PC-9 (cell line): ENCODE measurements at regions not wholly inside any gene's neighbourhood (a gene's known extent, or its start where the extent isn't known, plus 50 kb on each side); places are given as distances from the start of the nearest gene placed in this dataset.

Source experiments
- BruUV-seq: library from RNA; stranded (reverse); fragments of 400-500 nt; replicated peaks from 2 replicates; lab custom pipeline; 2021; lab: Mats Ljungman, UMichigan
- CTCF ChIA-PET: fragments of 300-600 bp; sonication (Branson Sonifier 250); formaldehyde crosslinking; loops from one replicate; lab custom pipeline; 2022; ENCODE audit warnings: antibody characterized with exemption; lab: Charles Lee
- POLR2A ChIA-PET: fragments of 300-600 bp; sonication (Branson Sonifier 250); formaldehyde crosslinking; loops from one replicate; lab custom pipeline; 2022; ENCODE audit warnings: antibody characterized with exemption; ENCODE audit not compliant: unreplicated experiment; lab: Charles Lee
- DNase-seq, 2 experiments: peaks; one replicate each; pipeline versions ENCODE4 v3.0.0 to v3.0.0-alpha.2; 2015 to 2022; ENCODE audit warnings: mixed read lengths in 1 of 2
- H2AFZ ChIP-seq: fragments of 200-600 bp; sonication (generic); 2 replicates; pipeline ENCODE4 v1.8.1; 2017; ENCODE audit warnings: antibody characterized with exemption
- H3F3A ChIP-seq: fragments of 200-600 bp; sonication (generic); 2 replicates; pipeline ENCODE4 v1.8.1; 2017; ENCODE audit warnings: antibody characterized with exemption, mild to moderate bottlenecking, low read depth; ENCODE audit not compliant: insufficient read depth
- H3K27ac ChIP-seq: fragments of 200-600 bp; sonication (generic); 2 replicates; pipeline ENCODE4 v1.6.1; 2016; ENCODE audit warnings: mixed run types
- H3K27me3 ChIP-seq: fragments of 200-600 bp; sonication (generic); 2 replicates; pipeline ENCODE4 v1.6.1; 2016; ENCODE audit warnings: low read depth, mixed run types; ENCODE audit not compliant: insufficient read depth
- H3K36me3 ChIP-seq: fragments of 200-600 bp; sonication (generic); 2 replicates; pipeline ENCODE4 v1.6.1; 2016; ENCODE audit warnings: low read depth, mixed run types
- H3K4me1 ChIP-seq: fragments of 200-600 bp; sonication (generic); replicated peaks from 2 replicates; pipeline ENCODE4 v1.6.1; 2016; ENCODE audit warnings: mixed run types; ENCODE audit not compliant: insufficient read depth
- H3K4me2 ChIP-seq: fragments of 200-600 bp; sonication (generic); 2 replicates; pipeline ENCODE4 v1.6.1; 2017; ENCODE audit warnings: mixed run types
- H3K4me3 ChIP-seq: fragments of 200-600 bp; sonication (generic); 2 replicates; pipeline ENCODE4 v1.6.1; 2016; ENCODE audit warnings: mixed run types
- H3K79me2 ChIP-seq: fragments of 200-600 bp; sonication (generic); 2 replicates; pipeline ENCODE4 v1.6.1; 2017; ENCODE audit warnings: low read depth, mixed run types
- H3K9me2 ChIP-seq: fragments of 200-600 bp; sonication (generic); 2 replicates; pipeline ENCODE4 v1.8.1; 2017; ENCODE audit warnings: mild to moderate bottlenecking; ENCODE audit not compliant: insufficient read depth
- H3K9me3 ChIP-seq: fragments of 200-600 bp; sonication (generic); 2 replicates; pipeline ENCODE4 v1.8.1; 2016; ENCODE audit warnings: low read depth; ENCODE audit not compliant: insufficient read depth
- H4K20me1 ChIP-seq: fragments of 200-600 bp; sonication (generic); 2 replicates; pipeline ENCODE4 v1.8.1; 2017; ENCODE audit not compliant: insufficient read depth
- CTCF ChIP-seq: fragments of 200-600 bp; sonication (generic); conservative IDR thresholded peaks from 2 replicates; pipeline ENCODE4 v1.6.1; 2017; ENCODE audit warnings: mixed run types, antibody characterized with exemption, mild to moderate bottlenecking, moderate library complexity
- EZH2 ChIP-seq: fragments of 200-600 bp; sonication (generic); IDR thresholded peaks from 2 replicates; pipeline ENCODE4 v1.8.0; 2017; ENCODE audit warnings: antibody characterized with exemption, low read depth
- intact Hi-C: fragments of 100-400 bp; cut with micrococcal nuclease; formaldehyde crosslinking; loops from one replicate; pipeline ENCODE4 v1.10.0; 2022; ENCODE audit not compliant: unreplicated experiment

DNA sequence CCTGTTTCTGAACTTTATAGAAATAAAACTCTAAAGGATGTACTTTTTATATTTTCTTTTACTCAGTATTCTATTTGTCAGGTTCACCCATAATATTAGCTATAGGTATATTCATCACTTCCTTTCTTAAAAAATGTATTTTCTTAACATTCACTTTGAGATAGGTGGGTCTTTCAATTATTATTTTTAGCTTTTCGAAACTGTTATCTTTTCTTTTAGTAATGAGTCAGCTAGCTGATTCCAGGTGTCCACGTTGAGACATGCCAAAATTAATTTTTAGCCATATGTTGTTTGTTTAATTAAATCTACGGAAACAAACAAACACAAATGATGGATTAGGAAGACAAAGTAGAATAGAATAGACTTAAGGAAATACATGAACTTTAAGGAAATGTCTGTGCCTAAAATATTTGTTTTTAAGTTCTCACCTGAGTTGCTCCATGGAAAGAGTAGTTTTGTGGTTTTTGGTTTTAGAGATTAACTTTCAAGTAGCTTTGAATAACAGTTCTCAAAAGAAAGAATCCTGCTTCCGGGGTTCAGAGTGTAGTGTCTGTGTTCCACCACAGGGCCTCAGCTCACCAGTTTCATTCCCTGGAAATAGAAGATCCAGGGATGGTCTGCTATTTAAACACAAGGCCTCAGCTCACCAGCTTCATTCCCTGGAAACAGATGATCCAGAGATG, 435.0 kb downstream of the HAO1 start:
- Histone ChIP-seq H3F3A (no peaks in the 10 kb centered on the region), H3K9me2 (no peaks in the 10 kb centered on the region), H2AFZ (no peak overlapping the region), H3K27me3 (no peaks in the 10 kb centered on the region), H3K4me2 (no peak overlapping the region), H3K27ac (no peak overlapping the region), H4K20me1 (no peaks in the 10 kb centered on the region), H3K79me2 (no peaks in the 10 kb centered on the region), H3K4me3 (no peak overlapping the region), H3K36me3 (no peaks in the 10 kb centered on the region), H3K4me1 (no peaks in the 10 kb centered on the region), H3K9me3 (no peaks in the 10 kb centered on the region)
- intact Hi-C loops, result loop anchor here (10.0 kb wide), 1 partner anchor 1640 kb away; no protein-coding TSS in a partner anchor
- POLR2A ChIA-PET, result no interaction called here
- TF ChIP-seq EZH2, result no peak
- TF ChIP-seq CTCF, result no peak
- DNase-seq, result no peak
- CTCF ChIA-PET, result no interaction called here
- BruUV-seq, result no TSS peak

GRCh38 chr20:7505835-7506221, 434.4 kb downstream of the HAO1 start:
- no peaks in the 10 kb centered on the region for H3K36me3 ChIP-seq
- H3K4me1 ChIP-seq, result no peaks in the 10 kb centered on the region
- H4K20me1 ChIP-seq, result no peaks in the 10 kb centered on the region
- H3K27ac ChIP-seq, result no peak overlapping the region
- ChIA-PET CTCF (no interaction called here), POLR2A (no interaction called here)
- no peaks in the 10 kb centered on the region for H3K9me3 ChIP-seq
- no peaks in the 10 kb centered on the region for H3F3A ChIP-seq
- no peaks in the 10 kb centered on the region for H3K9me2 ChIP-seq
- no peaks in the 10 kb centered on the region for H3K27me3 ChIP-seq
- intact Hi-C loops, result loop anchor here (10.0 kb wide), 1 partner anchor 1641 kb away; no protein-coding TSS in a partner anchor
- no peak overlapping the region for H2AFZ ChIP-seq
- no peak overlapping the region for H3K4me3 ChIP-seq
- TF ChIP-seq EZH2, result no peak
- TF ChIP-seq CTCF, result no peak
- no peak for DNase-seq
- H3K79me2 ChIP-seq, result no peaks in the 10 kb centered on the region
- BruUV-seq, result no TSS peak
- no peak overlapping the region for H3K4me2 ChIP-seq

DNA sequence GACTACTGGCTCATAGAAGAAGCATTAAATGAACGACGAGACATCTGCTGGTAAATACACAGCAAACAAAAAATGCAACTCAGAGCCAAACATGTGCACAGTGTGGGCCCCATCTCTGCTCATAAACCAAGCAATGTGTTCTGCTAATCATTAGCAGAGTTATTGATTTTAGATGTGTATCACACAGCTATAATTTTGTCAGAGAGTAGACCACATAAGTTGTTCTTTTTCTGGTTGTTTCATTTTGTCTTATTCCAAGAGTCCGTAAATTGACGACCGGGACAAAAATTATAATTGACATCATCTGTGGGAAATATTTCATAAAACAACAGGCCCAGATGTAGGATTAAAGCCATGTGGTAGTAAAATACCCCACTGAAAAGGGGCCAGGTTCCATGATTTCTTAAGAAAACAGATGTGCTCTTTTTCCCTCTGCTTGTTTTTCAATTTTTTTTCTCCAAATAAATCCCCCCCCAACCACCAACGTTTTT, 423.6 kb downstream of the HAO1 start:
- ChIA-PET CTCF (no interaction called here), POLR2A (no interaction called here)
- intact Hi-C loops, result no loop called here
- Histone ChIP-seq H3K4me3 (no peak overlapping the region), H3K4me1 (no peaks in the 10 kb centered on the region), H3K79me2 (no peaks in the 10 kb centered on the region), H4K20me1 (no peaks in the 10 kb centered on the region), H2AFZ (no peak overlapping the region), H3K27ac (no peak overlapping the region), H3K9me3 (no peaks in the 10 kb centered on the region), H3F3A (no peaks in the 10 kb centered on the region), H3K27me3 (peaks cover 5% of the 10 kb centered on the region; the same call in 1 of the 2 replicates), H3K4me2 (no peak overlapping the region), H3K9me2 (no peaks in the 10 kb centered on the region), H3K36me3 (no peaks in the 10 kb centered on the region)
- no peak for DNase-seq
- TF ChIP-seq EZH2, result no peak
- TF ChIP-seq CTCF, result no peak
- no TSS peak for BruUV-seq
